Heart left ventricle (tissue), 13 donors: ENCODE measurements at regions not wholly inside any gene's neighbourhood (a gene's known extent, or its start where the extent isn't known, plus 50 kb on each side); places are given as distances from the start of the nearest gene placed in this dataset.
"Not testable (repeated sequence)": the region's sequence is repeated elsewhere in the genome, so short reads cannot be mapped to it uniquely, and the experiment has no call there.

Experiments
- CTCF ChIP-seq, 12 donors: fragments of 200-600 bp; sonication (generic) in 4 of 12; IDR thresholded peaks; one replicate each; pipeline versions ENCODE4 v1.5.0 to v1.8.0; 2018 to 2022; ENCODE audit warnings: antibody characterized with exemption in 12 of 12, mild to moderate bottlenecking in 5 of 12
- POLR2A ChIP-seq, 2 donors: fragments of 450-650 bp; IDR thresholded peaks; one replicate each; pipeline ENCODE4 v1.6.1; 2017; ENCODE audit warnings: antibody characterized with exemption in 2 of 2, mild to moderate bottlenecking in 2 of 2, moderate library complexity in 2 of 2
- donor health status: ischemic (EF 13 %, LVEDD 7.1; RV severe dilation, severe dysfunction).
- donor health status: DM: no; HTN: yes; CAD: no.
- donor health status: DM: no; HTN: no; CAD: no.
- donor health status: ischemic (EF 25% LVEDD 6.9; RV normal size, moderate dysfunction).
- donor health status: ischemic (EF 25% LVEDD 5.7; RV mildly dilated, moderate dysfunction).
- donor health status: ischemic (EF 35%, LVEDD 5.7; RV mildly dilated, moderate dysfunction).
- donor health status: nonischemic (EF 11% LVEDD 7.7; RV severe dilation, severe dysfunction).
- donor health status: DM: yes; HTN: yes; CAD: no.
- donor health status: PGD.
- donor health status: ischemic (EF 29% LVEDD 5.4; RV normal size, mild dysfunction).
- donor health status: nonischemic (EF 23%, LVEDD 6.1; RV moderate dilation, normal function).

DNA sequence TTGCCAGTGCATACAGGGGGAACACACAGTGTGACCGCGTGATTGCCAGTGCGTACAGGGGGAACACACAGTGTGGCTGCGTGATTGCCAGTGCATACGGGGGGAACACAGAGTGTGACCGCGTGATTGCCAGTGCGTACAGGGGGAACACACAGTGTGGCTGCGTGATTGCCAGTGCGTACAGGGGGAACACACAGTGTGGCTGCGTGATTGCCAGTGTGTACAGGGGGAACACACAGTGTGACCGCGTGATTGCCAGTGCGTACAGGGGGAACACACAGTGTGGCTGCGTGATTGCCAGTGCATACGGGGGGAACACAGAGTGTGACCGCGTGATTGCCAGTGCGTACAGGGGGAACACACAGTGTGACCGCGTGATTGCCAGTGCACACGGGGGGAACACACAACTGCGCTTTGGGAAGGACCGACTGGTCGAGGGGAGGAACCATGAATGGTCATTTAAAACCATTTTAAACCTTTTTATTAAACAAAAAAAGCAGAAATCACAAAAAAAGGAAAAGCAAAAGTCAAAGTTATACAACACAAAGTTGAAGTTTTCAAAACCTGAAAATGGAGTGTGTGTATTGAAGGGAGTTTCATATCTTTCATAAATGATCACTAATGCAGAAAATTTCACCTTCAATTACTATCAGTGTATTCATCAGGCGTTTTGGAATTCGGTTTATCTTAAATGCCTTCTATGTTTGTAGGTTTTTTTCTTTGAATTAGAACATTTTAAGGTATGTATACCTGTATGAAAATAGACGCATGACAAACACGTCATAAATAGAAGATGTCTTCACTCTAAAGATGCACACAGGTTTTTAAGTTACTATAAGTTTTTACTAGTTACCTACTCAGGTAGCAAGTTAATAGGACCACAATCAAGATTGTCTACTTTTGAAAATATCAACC, 141.0 kb downstream of the RTP5 start:
- TF ChIP-seq POLR2A, CTCF (IDR thresholded peaks at IDR 0.05): not testable (repeated sequence)
